ENCODE measurements at regions not wholly inside any gene's neighbourhood (a gene's known extent, or its start where the extent isn't known, plus 50 kb on each side); places are given as distances from the start of the nearest gene placed in this dataset.

GRCh38 chr7:96833676-96834453 lies 124.2 kb upstream of the SEM1 start:
- Histone ChIP-seq H3K79me2 (ENCODE audit: insufficient read depth, low read depth) (no peaks in the 10 kb centered on the region), H3K4me1 (ENCODE audit: low read depth, poor library complexity, severe bottlenecking) (peaks cover 22% of the 10 kb centered on the region), H4K20me1 (ENCODE audit: insufficient read depth) (no peaks in the 10 kb centered on the region), H2AFZ (ENCODE audit: low read depth) (no peak overlapping the region), H3K36me3 (ENCODE audit: insufficient read depth) (no peaks in the 10 kb centered on the region), H3K4me2 (no peak overlapping the region), H3K9ac (no peak overlapping the region), H3K27ac (no peak overlapping the region), H3K27me3 (ENCODE audit: insufficient read depth, low read depth) (no peaks in the 10 kb centered on the region), H3K4me3 (IDR thresholded peaks at IDR 0.05; ENCODE audit: insufficient read depth, low read depth, low read length) (no peak overlapping the region)
- no peak for TF ChIP-seq CTCF (conservative IDR thresholded peaks at IDR 0.05; ENCODE audit: low read depth, low read length)

GRCh38 chr7:96836456-96836855 lies 126.8 kb upstream of the SEM1 start:
- no peak for TF ChIP-seq CTCF (conservative IDR thresholded peaks at IDR 0.05; ENCODE audit: low read depth, low read length)
- Histone ChIP-seq H2AFZ (ENCODE audit: low read depth) (no peak overlapping the region), H3K4me2 (peak overlapping the region; percentile 55), H3K27me3 (ENCODE audit: insufficient read depth, low read depth) (no peaks in the 10 kb centered on the region), H3K9ac (no peak overlapping the region), H3K4me1 (ENCODE audit: low read depth, poor library complexity, severe bottlenecking) (peaks cover 22% of the 10 kb centered on the region), H4K20me1 (ENCODE audit: insufficient read depth) (no peaks in the 10 kb centered on the region), H3K27ac (no peak overlapping the region), H3K79me2 (ENCODE audit: insufficient read depth, low read depth) (no peaks in the 10 kb centered on the region), H3K4me3 (IDR thresholded peaks at IDR 0.05; ENCODE audit: insufficient read depth, low read depth, low read length) (no peak overlapping the region), H3K36me3 (ENCODE audit: insufficient read depth) (no peaks in the 10 kb centered on the region)

GRCh38 chr7:96837593-96837992 lies 127.9 kb upstream of the SEM1 start:
- Histone ChIP-seq H3K4me1 (ENCODE audit: low read depth, poor library complexity, severe bottlenecking) (peaks cover 22% of the 10 kb centered on the region), H3K4me2 (peak overlapping the region; percentile 55)
- no peak for TF ChIP-seq CTCF (conservative IDR thresholded peaks at IDR 0.05; ENCODE audit: low read depth, low read length)

GRCh38 chr7:96838481-96838880 lies 128.8 kb upstream of the SEM1 start:
- TF ChIP-seq CTCF (conservative IDR thresholded peaks at IDR 0.05; ENCODE audit: low read depth, low read length): no peak
- no peaks in the 10 kb centered on the region for H3K36me3 ChIP-seq (ENCODE audit: insufficient read depth)
- H3K4me3 ChIP-seq (IDR thresholded peaks at IDR 0.05; ENCODE audit: insufficient read depth, low read depth, low read length): no peak overlapping the region
- no peaks in the 10 kb centered on the region for H3K79me2 ChIP-seq (ENCODE audit: insufficient read depth, low read depth)
- H3K4me2 ChIP-seq: no peak overlapping the region
- H3K27ac ChIP-seq: no peak overlapping the region
- H3K4me1 ChIP-seq (ENCODE audit: low read depth, poor library complexity, severe bottlenecking): peaks cover 22% of the 10 kb centered on the region
- H3K9ac ChIP-seq: no peak overlapping the region
- H2AFZ ChIP-seq (ENCODE audit: low read depth): no peak overlapping the region
- H4K20me1 ChIP-seq (ENCODE audit: insufficient read depth): no peaks in the 10 kb centered on the region
- H3K27me3 ChIP-seq (ENCODE audit: insufficient read depth, low read depth): no peaks in the 10 kb centered on the region

More at GRCh38 chr7:96837593-96837992, 127.9 kb upstream of the SEM1 start:
- no peak overlapping the region for H3K9ac ChIP-seq
- H3K27me3 ChIP-seq (ENCODE audit: insufficient read depth, low read depth): no peaks in the 10 kb centered on the region
- no peaks in the 10 kb centered on the region for H3K79me2 ChIP-seq (ENCODE audit: insufficient read depth, low read depth)
- H3K27ac ChIP-seq: no peak overlapping the region
- no peaks in the 10 kb centered on the region for H3K36me3 ChIP-seq (ENCODE audit: insufficient read depth)
- H3K4me3 ChIP-seq (IDR thresholded peaks at IDR 0.05; ENCODE audit: insufficient read depth, low read depth, low read length): no peak overlapping the region
- H4K20me1 ChIP-seq (ENCODE audit: insufficient read depth): no peaks in the 10 kb centered on the region
- no peak overlapping the region for H2AFZ ChIP-seq (ENCODE audit: low read depth)
